ENCODE measurements at regions not wholly inside any gene's neighbourhood (a gene's known extent, or its start where the extent isn't known, plus 50 kb on each side); places are given as distances from the start of the nearest gene placed in this dataset.
"Not testable (repeated sequence)": the region's sequence is repeated elsewhere in the genome, so short reads cannot be mapped to it uniquely, and the experiment has no call there.

- in situ Hi-C loops (cut with MboI; ENCODE audit: low pct_unique_long_range_greater_than_20kb, low sequenced_read_pairs), result no loop called here
- no peak for DNase-seq
Observed at GRCh38 chr3:82382831-82383230, 621.4 kb upstream of the GBE1 start.

DNA sequence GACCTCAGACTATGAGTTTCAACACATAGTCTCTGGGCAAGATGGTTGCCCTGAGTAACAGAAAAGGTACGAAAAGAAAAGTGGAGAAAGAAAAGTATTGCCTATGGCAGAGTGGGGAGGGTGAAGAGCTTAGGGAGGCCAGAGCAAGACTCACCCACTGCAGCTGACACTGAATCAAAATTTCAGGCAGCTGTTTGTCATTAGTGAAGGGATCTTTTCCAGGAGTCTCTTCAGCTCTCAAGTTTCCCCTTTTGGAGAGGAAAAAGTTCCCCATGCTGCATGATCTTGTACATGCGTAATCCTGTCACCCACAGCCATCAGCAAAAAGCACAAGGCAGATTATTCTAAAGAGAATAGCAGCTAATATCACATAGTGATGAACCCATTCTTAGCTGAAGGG is 616.9 kb upstream of the GBE1 start:
- DNase-seq, result no peak
- in situ Hi-C loops (cut with MboI; ENCODE audit: low pct_unique_long_range_greater_than_20kb, low sequenced_read_pairs), result no loop called here

- in situ Hi-C loops (cut with MboI; ENCODE audit: low pct_unique_long_range_greater_than_20kb, low sequenced_read_pairs), result no loop called here
- peak; percentile 43 for DNase-seq
Observed at GRCh38 chr3:82376883-82377282, 615.4 kb upstream of the GBE1 start.

DNA sequence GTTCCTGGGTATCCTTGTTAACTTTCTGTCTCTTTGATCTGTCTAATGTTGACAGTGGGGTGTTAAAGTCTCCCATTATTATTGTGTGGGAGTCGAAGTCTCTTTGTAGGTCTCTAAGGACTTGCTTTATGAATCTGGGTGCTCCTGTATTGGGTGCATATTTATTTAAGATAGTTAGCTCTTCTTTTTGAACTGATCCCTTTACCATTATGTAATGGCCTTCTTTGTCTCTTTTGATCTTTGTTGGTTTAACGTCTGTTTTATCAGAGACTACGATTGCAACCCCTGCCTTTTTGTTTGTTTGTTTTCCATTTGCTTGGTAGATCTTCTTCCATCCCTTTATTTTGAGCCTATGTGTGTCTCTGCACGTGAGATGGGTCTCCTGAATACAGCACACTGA is 612.4 kb upstream of the GBE1 start:
- in situ Hi-C loops (cut with MboI; ENCODE audit: low pct_unique_long_range_greater_than_20kb, low sequenced_read_pairs); DNase-seq: not testable (repeated sequence)

DNA sequence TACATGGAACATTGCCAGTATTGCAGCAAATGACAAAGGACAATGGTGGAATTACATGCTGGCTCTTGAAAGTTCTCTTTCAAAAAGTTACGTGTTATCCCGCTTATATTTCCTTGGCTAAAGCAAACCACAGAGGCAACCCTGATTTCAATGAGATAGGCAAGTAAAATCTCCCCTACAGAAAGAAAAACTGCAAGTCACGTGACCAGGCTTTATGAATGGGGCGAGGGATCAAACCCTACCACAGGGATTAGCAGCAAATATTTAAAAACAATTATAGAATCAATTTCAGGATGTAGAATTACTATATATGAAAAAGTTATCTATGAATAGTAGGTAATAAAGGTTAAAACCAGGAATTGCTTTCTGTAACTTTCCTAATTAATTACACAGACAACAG is 603.4 kb upstream of the GBE1 start:
- DNase-seq, result no peak
- in situ Hi-C loops (cut with MboI; ENCODE audit: low pct_unique_long_range_greater_than_20kb, low sequenced_read_pairs), result no loop called here

GRCh38 chr3:82363131-82363530 is 601.7 kb upstream of the GBE1 start:
- in situ Hi-C loops (cut with MboI; ENCODE audit: low pct_unique_long_range_greater_than_20kb, low sequenced_read_pairs), result no loop called here
- DNase-seq, result no peak

GRCh38 chr3:82355228-82355627 is 593.8 kb upstream of the GBE1 start:
- in situ Hi-C loops (cut with MboI; ENCODE audit: low pct_unique_long_range_greater_than_20kb, low sequenced_read_pairs), result no loop called here
- no peak for DNase-seq

DNA sequence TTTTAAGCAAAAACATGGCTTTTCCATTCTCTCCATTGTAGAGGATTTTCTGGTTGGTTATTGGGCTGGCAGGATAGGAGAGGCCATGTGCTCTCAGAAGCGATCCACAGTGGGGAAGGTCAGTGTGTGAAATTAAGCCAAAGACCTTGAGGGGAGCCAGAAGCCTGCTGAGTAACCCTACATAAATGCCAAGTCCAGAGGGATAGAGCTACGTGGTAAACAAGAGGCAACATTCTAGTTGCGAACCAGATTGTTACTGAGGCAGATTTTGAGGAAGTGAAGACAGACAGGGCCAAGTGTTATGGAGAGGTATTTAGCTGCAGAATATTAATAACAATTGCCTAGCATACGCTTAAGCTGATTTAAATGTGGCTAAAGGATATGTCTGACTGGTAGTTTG is 592.8 kb upstream of the GBE1 start:
- no peak for DNase-seq
- in situ Hi-C loops (cut with MboI; ENCODE audit: low pct_unique_long_range_greater_than_20kb, low sequenced_read_pairs), result no loop called here

- no peak for DNase-seq
Observed at GRCh38 chr3:82353306-82354171, 592.1 kb upstream of the GBE1 start.

DNA sequence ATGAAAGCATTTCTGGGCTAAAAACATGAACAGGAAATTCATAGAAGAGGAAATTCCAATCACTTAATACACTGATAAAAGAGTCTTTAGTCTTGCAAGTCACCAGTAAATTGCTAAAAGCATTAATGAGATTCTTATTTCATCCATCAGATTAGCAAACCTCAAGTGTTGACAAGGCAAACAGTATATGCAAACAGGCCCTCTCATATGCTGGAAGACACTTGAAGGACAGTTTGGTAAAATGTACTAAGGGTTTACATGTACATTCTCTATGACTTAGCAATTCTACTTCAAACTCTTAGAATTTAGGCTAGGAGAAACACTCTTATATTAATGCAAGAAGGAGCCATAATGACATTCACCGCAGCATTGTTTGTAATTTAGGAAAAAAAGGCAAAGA is 586.1 kb upstream of the GBE1 start:
- no peak for DNase-seq

More at GRCh38 chr3:82353306-82354171, 592.1 kb upstream of the GBE1 start:
- in situ Hi-C loops (cut with MboI; ENCODE audit: low pct_unique_long_range_greater_than_20kb, low sequenced_read_pairs), result no loop called here

GRCh38 chr3:82342521-82342920 is 581.1 kb upstream of the GBE1 start:
- in situ Hi-C loops (cut with MboI; ENCODE audit: low pct_unique_long_range_greater_than_20kb, low sequenced_read_pairs), result no loop called here
- DNase-seq, result no peak

More for the DNA sequence above, 586.1 kb upstream of the GBE1 start:
- in situ Hi-C loops (cut with MboI; ENCODE audit: low pct_unique_long_range_greater_than_20kb, low sequenced_read_pairs), result no loop called here

- DNase-seq, result no peak
- in situ Hi-C loops (cut with MboI; ENCODE audit: low pct_unique_long_range_greater_than_20kb, low sequenced_read_pairs), result no loop called here
Observed at GRCh38 chr3:82329300-82329699, 567.9 kb upstream of the GBE1 start.

DNA sequence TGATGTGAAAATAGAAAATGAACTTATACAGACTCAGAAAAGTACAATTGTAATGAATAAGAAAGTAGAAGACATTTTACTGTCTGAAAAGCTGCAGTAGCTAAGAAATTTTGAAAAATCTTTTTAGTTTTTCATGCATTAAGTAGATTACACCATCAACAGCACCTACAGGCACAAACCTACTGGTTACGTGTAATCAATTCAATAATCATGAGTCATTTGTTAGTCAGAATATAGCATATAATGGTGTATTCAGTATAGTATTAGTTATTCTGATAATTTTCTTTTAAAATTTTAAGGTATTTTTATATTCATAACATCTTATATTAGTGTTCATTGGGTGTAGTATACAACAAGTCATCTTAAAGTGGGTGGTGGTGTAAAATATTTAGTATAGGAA is 550.5 kb upstream of the GBE1 start:
- no peak for DNase-seq
- in situ Hi-C loops (cut with MboI; ENCODE audit: low pct_unique_long_range_greater_than_20kb, low sequenced_read_pairs), result no loop called here

- no peak for DNase-seq
- in situ Hi-C loops (cut with MboI; ENCODE audit: low pct_unique_long_range_greater_than_20kb, low sequenced_read_pairs), result no loop called here
Observed at GRCh38 chr3:82308755-82309154, 547.3 kb upstream of the GBE1 start.

- in situ Hi-C loops (cut with MboI; ENCODE audit: low pct_unique_long_range_greater_than_20kb, low sequenced_read_pairs), result no loop called here
- no peak for DNase-seq
Observed at GRCh38 chr3:82306189-82306588, 544.7 kb upstream of the GBE1 start.

DNA sequence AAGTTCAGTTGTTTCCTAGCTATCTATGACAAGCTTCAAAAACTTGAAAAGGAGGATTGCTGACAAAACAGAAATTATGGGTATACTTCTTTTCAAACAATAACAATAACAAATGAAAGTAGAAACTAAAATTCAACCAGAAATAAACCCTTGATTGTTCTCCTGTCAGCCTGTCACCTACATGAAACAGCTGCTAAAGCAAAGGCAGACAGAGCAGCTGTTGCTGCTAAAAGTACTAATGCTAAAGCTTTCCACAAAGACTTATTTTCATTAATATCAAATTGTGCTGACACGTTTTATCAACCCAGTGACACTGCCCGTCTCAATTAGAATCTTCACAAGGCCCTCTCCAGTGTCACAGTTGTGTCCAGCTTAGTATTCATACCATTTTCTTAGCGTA is 533.2 kb upstream of the GBE1 start:
- in situ Hi-C loops (cut with MboI; ENCODE audit: low pct_unique_long_range_greater_than_20kb, low sequenced_read_pairs), result no loop called here
- DNase-seq, result no peak

GRCh38 chr3:82293867-82294266 is 532.4 kb upstream of the GBE1 start:
- DNase-seq, result no peak
- in situ Hi-C loops (cut with MboI; ENCODE audit: low pct_unique_long_range_greater_than_20kb, low sequenced_read_pairs), result no loop called here

GRCh38 chr3:82293435-82293834 is 532.0 kb upstream of the GBE1 start:
- no peak for DNase-seq
- in situ Hi-C loops (cut with MboI; ENCODE audit: low pct_unique_long_range_greater_than_20kb, low sequenced_read_pairs), result no loop called here

DNA sequence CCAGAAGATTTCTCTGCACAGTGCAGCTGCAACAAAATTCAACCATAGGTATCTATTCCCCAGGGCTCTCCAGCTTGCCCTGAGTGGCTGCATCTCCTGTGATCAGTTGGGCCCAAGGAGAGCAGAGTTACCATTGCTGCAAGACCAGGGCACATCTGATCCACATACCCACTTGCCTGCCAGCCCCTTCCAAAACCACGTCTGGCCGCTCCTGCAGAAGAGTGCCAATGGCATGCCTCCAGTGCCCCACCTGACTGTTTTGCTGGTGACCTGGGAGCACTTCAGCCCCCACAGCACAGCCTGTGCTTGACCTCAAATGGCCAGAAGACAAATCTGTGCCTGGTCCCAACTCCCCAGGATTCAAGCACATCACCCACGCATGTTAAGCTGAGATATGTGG is 526.1 kb upstream of the GBE1 start:
- in situ Hi-C loops (cut with MboI; ENCODE audit: low pct_unique_long_range_greater_than_20kb, low sequenced_read_pairs), result no loop called here
- no peak for DNase-seq

GRCh38 chr3:82281205-82281604 is 519.8 kb upstream of the GBE1 start:
- in situ Hi-C loops (cut with MboI; ENCODE audit: low pct_unique_long_range_greater_than_20kb, low sequenced_read_pairs), result no loop called here
- DNase-seq, result no peak

DNA sequence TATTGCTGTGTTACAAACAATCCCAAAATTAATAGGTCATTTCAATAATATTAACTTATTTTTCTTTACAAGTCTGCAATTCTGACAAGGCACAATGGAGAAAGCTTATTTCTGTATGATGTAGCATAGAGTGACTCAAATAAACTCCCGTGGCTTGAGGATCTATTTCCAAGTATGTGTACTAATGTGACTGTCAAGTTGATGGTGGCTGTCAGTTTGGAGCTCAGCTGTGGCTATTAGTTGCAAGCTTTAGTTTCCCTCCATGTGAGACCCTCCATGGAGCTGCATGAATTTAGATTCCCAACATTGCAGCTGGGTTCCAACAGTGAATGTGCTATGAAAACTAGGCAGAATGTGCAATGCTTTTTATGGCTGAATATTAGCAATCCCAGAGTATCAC is 515.5 kb upstream of the GBE1 start:
- in situ Hi-C loops (cut with MboI; ENCODE audit: low pct_unique_long_range_greater_than_20kb, low sequenced_read_pairs), result no loop called here
- no peak for DNase-seq
